Cerebellar cortex (tissue), 1 donor: ENCODE measurements at regions not wholly inside any gene's neighbourhood (a gene's known extent, or its start where the extent isn't known, plus 50 kb on each side); places are given as distances from the start of the nearest gene placed in this dataset.

ENCODE experiments used
- DNase-seq: peaks from one replicate; pipeline ENCODE4 v3.0.0-alpha.2; 2015; ENCODE audit warnings: low spot score

DNA sequence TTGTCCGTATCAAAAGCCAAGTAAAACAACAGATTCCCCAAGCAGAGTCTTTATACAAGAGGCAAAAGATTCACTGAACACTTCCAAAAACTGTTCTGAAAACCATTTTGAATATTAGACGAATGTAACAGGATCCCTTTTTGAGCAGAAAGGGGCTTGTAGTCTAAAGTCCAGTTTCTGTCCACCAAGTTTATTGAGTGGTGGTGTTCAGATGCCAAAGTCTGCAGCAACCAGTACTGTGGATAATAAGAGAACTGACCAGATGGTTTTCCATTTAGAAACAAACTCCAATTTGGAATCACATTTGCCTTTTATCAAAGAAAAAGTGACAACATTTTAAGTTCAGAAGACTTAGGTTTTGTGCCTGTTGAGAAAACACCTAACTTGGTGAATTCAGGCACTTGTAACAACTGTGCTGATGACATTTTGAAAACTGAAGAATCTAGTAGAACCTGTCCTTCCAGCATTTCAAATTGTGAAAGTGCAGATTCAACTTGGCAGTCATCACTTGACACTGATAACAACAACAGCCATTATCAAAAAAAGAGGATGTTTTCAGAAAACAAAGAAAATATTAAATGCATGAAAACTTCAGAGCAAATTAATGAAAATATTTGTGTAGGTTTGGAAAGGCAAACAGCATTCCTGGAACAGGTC is 217.1 kb downstream of the CSNK2A3 start:
- DNase-seq: no peak

DNA sequence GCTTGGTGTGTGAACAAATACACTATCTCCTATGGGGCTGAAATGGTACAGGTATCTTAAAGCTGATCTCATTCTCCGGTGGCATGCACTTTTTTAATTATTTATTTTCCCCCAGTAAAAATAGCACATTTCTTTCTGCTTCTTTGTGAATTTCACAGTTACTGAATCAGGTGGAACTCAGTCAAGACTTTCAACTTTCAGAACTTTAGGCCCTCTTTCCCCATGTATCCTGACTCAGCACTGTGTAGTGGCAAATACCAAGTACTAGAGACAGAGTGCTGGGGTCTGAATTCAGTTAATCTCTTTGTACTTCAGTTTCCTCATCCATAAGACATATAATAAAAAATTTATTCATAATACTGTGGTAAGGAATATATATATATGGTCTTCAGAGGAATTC is 223.9 kb downstream of the CSNK2A3 start:
- DNase-seq: no peak

GRCh38 chr11:11125618-11126017 is 227.4 kb downstream of the CSNK2A3 start:
- no peak for DNase-seq

- DNase-seq: no peak
Observed at GRCh38 chr11:11122749-11123148, 230.3 kb downstream of the CSNK2A3 start.

DNA sequence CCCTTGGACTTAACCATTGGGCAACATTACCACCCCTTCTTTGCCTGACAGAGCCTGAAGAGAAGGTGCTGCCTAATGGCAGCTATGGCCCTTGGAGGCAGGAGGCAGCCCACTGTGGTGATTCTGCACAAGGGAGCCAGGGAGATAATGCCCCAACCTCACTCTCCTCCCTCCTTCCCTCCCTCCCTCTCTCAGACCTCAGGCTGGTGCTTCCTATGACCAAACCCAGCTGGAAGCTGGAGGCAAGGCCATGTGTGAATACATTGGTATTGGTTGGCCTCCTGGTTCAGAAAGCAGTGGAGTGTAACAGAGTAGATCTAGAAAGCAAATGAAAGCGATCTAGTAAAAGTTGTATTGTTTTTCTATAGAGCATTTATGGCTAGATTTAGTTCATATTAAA is 233.1 kb downstream of the CSNK2A3 start:
- DNase-seq: no peak

GRCh38 chr11:11117730-11118129 is 235.3 kb downstream of the CSNK2A3 start:
- peak; percentile 10 for DNase-seq

DNA sequence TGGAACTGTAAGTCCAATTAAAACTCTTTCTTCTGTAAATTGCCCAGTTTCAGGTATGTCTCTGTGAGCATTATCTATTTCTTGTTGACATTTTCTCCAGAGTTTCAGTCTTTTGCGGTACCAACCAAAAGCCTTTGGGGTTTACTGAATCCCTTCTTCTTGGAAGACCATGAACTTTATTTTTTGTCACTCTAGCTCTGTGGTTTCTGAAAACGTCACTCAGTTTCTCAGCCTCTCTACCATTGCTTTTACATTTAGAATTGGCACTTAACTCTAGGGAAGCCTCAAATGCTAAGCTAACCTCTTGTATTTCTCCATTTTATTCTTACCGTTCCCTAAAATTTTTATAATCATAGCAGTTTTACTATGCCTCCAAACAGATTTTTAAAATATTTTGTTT is 237.6 kb downstream of the CSNK2A3 start:
- DNase-seq: no peak

DNA sequence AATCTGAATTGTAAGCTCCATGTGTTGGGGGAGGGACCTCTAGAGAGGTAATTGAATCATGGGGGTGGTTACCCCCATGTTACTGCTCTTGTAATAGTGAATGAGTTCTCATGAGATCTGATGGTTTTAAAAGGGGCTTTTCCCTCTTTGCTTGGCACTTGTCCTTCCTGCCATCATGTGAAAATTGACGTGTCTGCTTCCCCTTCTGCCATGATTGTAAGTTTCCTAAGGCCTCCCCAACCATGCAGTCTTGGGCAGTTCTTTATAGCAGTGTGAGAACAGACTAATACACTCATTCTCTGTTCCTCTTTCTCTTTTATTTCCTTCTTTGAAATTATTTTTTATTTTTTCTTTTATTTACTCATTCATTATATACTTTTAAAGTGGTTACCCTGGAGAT is 239.4 kb downstream of the CSNK2A3 start:
- no peak for DNase-seq

GRCh38 chr11:11108026-11108425 is 245.0 kb downstream of the CSNK2A3 start:
- DNase-seq: no peak

- no peak for DNase-seq
Observed at GRCh38 chr11:11107076-11107723, 245.8 kb downstream of the CSNK2A3 start.

- no peak for DNase-seq
Observed at GRCh38 chr11:11105361-11105760, 247.5 kb upstream of the ZBED5 start.

- no peak for DNase-seq
Observed at GRCh38 chr11:11095831-11096723, 238.2 kb upstream of the ZBED5 start.

DNA sequence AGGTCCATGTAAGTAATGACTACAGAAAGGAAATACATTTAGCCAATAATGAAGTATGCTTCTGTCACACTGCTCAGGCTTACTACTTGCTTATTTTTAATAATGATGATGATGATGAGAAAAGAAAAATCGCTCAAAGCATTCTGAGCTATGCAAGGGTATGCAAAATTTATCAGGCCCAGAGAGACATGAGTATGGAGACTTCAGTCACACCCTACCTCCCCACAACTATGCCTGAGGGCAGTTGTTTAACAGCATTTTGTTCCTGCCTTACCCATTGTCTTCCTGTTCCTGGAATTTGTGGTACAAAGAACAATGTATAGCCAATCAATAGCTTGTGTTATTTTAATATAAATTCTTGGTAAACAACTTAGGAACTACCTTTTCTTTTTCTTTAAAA is 232.6 kb upstream of the ZBED5 start:
- no peak for DNase-seq

DNA sequence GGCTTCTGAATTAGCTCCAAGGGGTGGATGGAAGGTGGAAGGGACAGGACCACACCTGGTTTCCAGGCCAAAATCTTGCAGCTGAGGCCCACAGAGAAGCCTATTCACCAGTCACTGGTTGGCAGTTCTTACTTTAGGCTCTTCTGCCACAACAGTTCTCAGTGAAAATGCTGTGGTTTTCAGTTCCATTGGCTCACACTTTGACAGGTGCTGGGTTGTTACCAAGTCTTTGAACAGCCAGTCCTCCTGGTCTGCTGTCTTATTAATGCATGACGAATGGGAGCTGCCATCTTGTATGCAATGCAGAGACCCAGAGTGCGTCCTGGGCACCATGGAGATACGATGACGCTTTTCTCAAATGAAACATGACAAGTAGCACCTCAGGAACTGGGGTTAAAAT is 232.0 kb upstream of the ZBED5 start:
- DNase-seq: no peak

DNA sequence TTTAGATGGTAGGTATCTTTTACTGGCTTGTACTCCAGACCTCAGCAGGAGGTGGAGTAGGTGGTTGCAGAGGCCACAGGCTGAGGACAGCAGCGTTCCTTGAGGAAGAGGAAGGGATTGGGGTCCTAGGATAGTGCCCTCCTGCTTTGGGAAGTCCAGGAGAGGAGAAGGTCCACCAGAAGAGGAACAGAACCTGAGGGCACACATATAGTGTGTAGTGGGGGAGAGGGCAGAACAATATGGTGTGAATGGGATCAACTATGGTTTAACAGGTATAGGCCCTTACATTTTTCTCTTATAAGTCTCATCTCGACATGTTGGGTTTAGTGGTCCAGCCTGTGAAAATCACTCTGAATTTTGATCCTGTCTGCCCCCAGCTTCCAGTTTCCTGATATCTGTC is 229.1 kb upstream of the ZBED5 start:
- DNase-seq: no peak

GRCh38 chr11:11085580-11085979 is 227.7 kb upstream of the ZBED5 start:
- no peak for DNase-seq

DNA sequence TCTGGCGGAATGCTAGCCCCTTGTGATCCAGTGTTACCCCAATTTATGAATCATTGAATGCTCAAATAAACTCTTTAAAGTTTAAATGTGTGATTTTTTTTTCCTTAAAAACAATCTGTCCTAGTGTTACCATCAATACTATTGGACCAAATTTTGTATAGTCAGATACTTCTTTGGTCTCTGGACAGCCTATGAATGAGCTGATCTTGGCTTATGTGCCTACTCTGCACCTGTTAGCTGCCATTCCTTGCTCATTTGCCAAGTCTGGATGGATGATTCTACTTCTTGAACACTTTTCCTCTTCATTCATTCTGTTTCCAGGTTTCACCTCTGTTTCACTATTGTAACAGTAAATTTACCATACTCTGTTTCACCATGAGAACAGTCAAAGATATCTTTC is 226.5 kb upstream of the ZBED5 start:
- DNase-seq: no peak

GRCh38 chr11:11083441-11083840 is 225.6 kb upstream of the ZBED5 start:
- DNase-seq: no peak

DNA sequence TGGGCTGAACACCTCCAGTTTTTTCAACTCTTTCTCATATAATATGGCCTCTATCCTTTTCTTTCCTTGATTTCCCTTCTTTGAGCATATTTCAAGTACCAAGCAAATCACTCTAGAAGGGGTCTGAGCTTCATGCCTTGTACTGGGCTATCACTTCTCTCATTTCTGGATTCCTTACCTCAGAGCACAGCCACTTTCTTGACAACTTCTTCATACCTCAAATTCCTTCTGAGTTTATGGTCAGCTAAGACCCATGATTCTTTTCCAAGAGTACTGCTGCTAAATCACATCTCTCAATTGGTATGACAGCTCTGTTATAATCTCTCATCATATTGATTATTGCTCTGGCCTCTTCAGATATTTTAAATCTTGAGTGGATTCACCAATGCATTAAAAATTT is 224.8 kb upstream of the ZBED5 start:
- no peak for DNase-seq

GRCh38 chr11:11081776-11082175 is 223.9 kb upstream of the ZBED5 start:
- no peak for DNase-seq

- DNase-seq: no peak
Observed at GRCh38 chr11:11081288-11081687, 223.4 kb upstream of the ZBED5 start.

DNA sequence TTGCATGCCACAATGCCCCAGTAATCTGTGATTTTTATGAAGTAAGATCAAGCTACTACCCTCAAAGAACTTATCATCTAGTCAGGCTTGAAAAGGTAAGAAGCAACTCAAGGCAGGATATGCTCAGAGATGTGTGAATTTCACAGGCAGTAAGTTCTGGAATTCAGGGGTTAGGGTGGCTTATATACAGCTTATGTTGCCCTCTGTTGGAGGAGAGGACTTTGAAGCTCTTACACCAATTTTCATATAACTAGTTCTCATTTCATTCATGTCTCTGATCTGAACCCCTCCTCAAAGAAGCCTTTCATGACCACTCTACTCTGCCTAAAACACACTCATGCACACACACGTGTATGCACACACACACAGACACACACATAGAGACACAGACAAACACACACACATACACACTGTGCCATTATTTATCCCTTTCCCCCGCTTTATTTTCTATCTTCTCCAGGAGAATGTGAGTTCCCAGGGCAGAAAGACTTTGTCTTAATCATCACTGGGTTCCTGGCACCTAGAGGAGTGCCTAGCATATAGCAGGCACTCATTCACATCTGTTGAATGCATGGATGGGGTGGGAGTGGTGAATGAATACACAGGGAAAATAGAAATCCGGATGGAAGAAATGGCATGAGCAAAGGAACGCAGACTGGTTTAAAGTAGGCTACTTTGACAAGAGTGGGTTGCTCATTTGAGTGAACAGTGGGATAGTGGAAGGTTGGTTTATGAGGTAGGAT is 220.7 kb upstream of the ZBED5 start:
- DNase-seq: peak; percentile 18
